Left lung (tissue), 4 donors: ENCODE measurements at regions not wholly inside any gene's neighbourhood (a gene's known extent, or its start where the extent isn't known, plus 50 kb on each side); places are given as distances from the start of the nearest gene placed in this dataset.

Experiments used
- ATAC-seq: fragments of 200-7000 bp; cut with Tn5 transposase; one replicate; pipeline ENCODE4 v1.9.1; 2020; ENCODE audit warnings: moderate library complexity
- DNase-seq, 4 donors: peaks; one replicate each; pipeline ENCODE4 v3.0.0-alpha.2; 2013 to 2020
- H3K27ac ChIP-seq, 2 donors: fragments of 200-600 bp; sonication (generic) in 1 of 2; one replicate each; pipeline versions ENCODE4 v1.5.0 to v1.8.0; 2020 to 2021
- H3K27me3 ChIP-seq, 2 donors: fragments of 200-600 bp; sonication (generic) in 1 of 2; one replicate each; pipeline versions ENCODE4 v1.5.0 to v1.8.0; 2020 to 2021
- H3K36me3 ChIP-seq, 2 donors: fragments of 200-600 bp; sonication (generic) in 1 of 2; one replicate each; pipeline versions ENCODE4 v1.5.0 to v1.8.0; 2020 to 2021
- H3K4me1 ChIP-seq, 2 donors: fragments of 200-600 bp; one replicate each; pipeline ENCODE4 v1.8.0; 2021
- H3K4me3 ChIP-seq, 2 donors: fragments of 200-600 bp; sonication (generic) in 1 of 2; one replicate each; pipeline versions ENCODE4 v1.5.0 to v1.8.0; 2020 to 2021; ENCODE audit warnings: mild to moderate bottlenecking in 1 of 2
- H3K9me3 ChIP-seq, 2 donors: fragments of 200-600 bp; sonication (generic) in 1 of 2; one replicate each; pipeline versions ENCODE4 v1.5.0 to v1.8.0; 2020 to 2021
- CTCF ChIP-seq, 2 donors: fragments of 200-600 bp; sonication (generic) in 1 of 2; IDR thresholded peaks; one replicate each; pipeline versions ENCODE4 v1.5.0 to v1.8.0; 2021; ENCODE audit warnings: antibody characterized with exemption in 2 of 2
- intact Hi-C, 2 donors: fragments of 100-400 bp; cut with DNase I; formaldehyde crosslinking; loops; one replicate each; pipeline versions ENCODE4 v1.11.2 to v1.14.2; 2022
- donor health status: DM: no; HTN: yes; CAD: no.
- donor health status: DM: no; HTN: no; CAD: no.

- H3K27me3 ChIP-seq = peaks cover 0 to 69% of the 10 kb centered on the region in 2 donors
- ATAC-seq (no peak), DNase-seq (peak in 2 of 4 donors; percentile 17 to 33)
- no peak for TF ChIP-seq CTCF (IDR thresholded peaks at IDR 0.05)
- no peaks in the 10 kb centered on the region for H3K9me3 ChIP-seq
- H3K27ac ChIP-seq = no peak overlapping the region
- peaks cover 0 to 31% of the 10 kb centered on the region in 2 donors for H3K4me1 ChIP-seq
- intact Hi-C loops = no loop called here
- no peak overlapping the region for H3K4me3 ChIP-seq
- H3K36me3 ChIP-seq = no peaks in the 10 kb centered on the region
These were observed 67.7 kb upstream of the TNRC6C start for GRCh38 chr17:77890771-77891170.

GRCh38 chr17:77891602-77892001, 66.9 kb upstream of the TNRC6C start:
- no peak overlapping the region for H3K27ac ChIP-seq
- H3K4me3 ChIP-seq = no peak overlapping the region
- DNase-seq (peak in 1 of 4 donors; percentile 11), ATAC-seq (no peak)
- no peaks in the 10 kb centered on the region for H3K9me3 ChIP-seq
- no peak for TF ChIP-seq CTCF (IDR thresholded peaks at IDR 0.05)
- H3K4me1 ChIP-seq = peaks cover 0 to 23% of the 10 kb centered on the region in 2 donors
- H3K27me3 ChIP-seq = peaks cover 0 to 63% of the 10 kb centered on the region in 2 donors
- H3K36me3 ChIP-seq = no peaks in the 10 kb centered on the region
- intact Hi-C loops = no loop called here

GRCh38 chr17:77892031-77892430, 66.5 kb upstream of the TNRC6C start:
- no peaks in the 10 kb centered on the region for H3K36me3 ChIP-seq
- no peak overlapping the region for H3K4me3 ChIP-seq
- peaks cover 0 to 18% of the 10 kb centered on the region in 2 donors for H3K4me1 ChIP-seq
- no peak overlapping the region for H3K27ac ChIP-seq
- ATAC-seq (no peak), DNase-seq (peak in 2 of 4 donors; percentile 9 to 35)
- intact Hi-C loops = no loop called here
- H3K27me3 ChIP-seq = peaks cover 0 to 58% of the 10 kb centered on the region in 2 donors
- no peaks in the 10 kb centered on the region for H3K9me3 ChIP-seq
- no peak for TF ChIP-seq CTCF (IDR thresholded peaks at IDR 0.05)

GRCh38 chr17:77892469-77893143, 65.9 kb upstream of the TNRC6C start:
- no peak for TF ChIP-seq CTCF (IDR thresholded peaks at IDR 0.05)
- no peak overlapping the region for H3K4me3 ChIP-seq
- no peak overlapping the region for H3K27ac ChIP-seq
- ATAC-seq (no peak), DNase-seq (peak in 1 of 4 donors; percentile 67)
- H3K27me3 ChIP-seq = peaks cover 0 to 54% of the 10 kb centered on the region in 2 donors
- H3K4me1 ChIP-seq = peaks cover 0 to 13% of the 10 kb centered on the region in 2 donors
- H3K36me3 ChIP-seq = no peaks in the 10 kb centered on the region
- intact Hi-C loops = no loop called here
- no peaks in the 10 kb centered on the region for H3K9me3 ChIP-seq

- Histone ChIP-seq H3K4me3 (no peak overlapping the region), H3K27ac (no peak overlapping the region), H3K9me3 (no peaks in the 10 kb centered on the region), H3K36me3 (no peaks in the 10 kb centered on the region), H3K27me3 (peaks cover 0 to 54% of the 10 kb centered on the region in 2 donors), H3K4me1 (peaks cover 0 to 6% of the 10 kb centered on the region in 2 donors)
- TF ChIP-seq CTCF (IDR thresholded peaks at IDR 0.05) = no peak
- no peak for DNase-seq
- intact Hi-C loops = no loop called here
- ATAC-seq = peak; percentile 80
These were observed 65.1 kb upstream of the TNRC6C start for GRCh38 chr17:77893144-77894044.
